WTC11 (cell line): ENCODE measurements at regions not wholly inside any gene's neighbourhood (a gene's known extent, or its start where the extent isn't known, plus 50 kb on each side); places are given as distances from the start of the nearest gene placed in this dataset.

Source experiments
- CTCF ChIP-seq: fragments of 200-600 bp; IDR thresholded peaks from 2 replicates; pipeline ENCODE4 v1.8.0; 2022; ENCODE audit warnings: antibody characterized with exemption
- FOXK1 ChIP-seq: sonication (generic); formaldehyde crosslinking; IDR thresholded peaks from 2 replicates; pipeline ENCODE4 v1.8.0; 2022; ENCODE audit warnings: mild to moderate bottlenecking, moderate library complexity, missing genetic modification reagents
- TEAD1 ChIP-seq: sonication (generic); formaldehyde crosslinking; IDR thresholded peaks from 2 replicates; pipeline ENCODE4 v1.8.0; 2022; ENCODE audit warnings: mild to moderate bottlenecking, missing genetic modification reagents
- ZBTB43 ChIP-seq: sonication (generic); formaldehyde crosslinking; IDR thresholded peaks from 2 replicates; pipeline ENCODE4 v1.8.1; 2023; ENCODE audit warnings: mild to moderate bottlenecking, missing genetic modification reagents

GRCh38 chr4:27182211-27182610 lies 321.6 kb downstream of the STIM2 start:
- no peak for TF ChIP-seq CTCF
- TF ChIP-seq FOXK1 (CRISPR knock-in tag), result no peak
- no peak for TF ChIP-seq TEAD1 (CRISPR knock-in tag)
- no peak for TF ChIP-seq ZBTB43 (CRISPR knock-in tag)
